ENCODE measurements at regions not wholly inside any gene's neighbourhood (a gene's known extent, or its start where the extent isn't known, plus 50 kb on each side); places are given as distances from the start of the nearest gene placed in this dataset.

DNA sequence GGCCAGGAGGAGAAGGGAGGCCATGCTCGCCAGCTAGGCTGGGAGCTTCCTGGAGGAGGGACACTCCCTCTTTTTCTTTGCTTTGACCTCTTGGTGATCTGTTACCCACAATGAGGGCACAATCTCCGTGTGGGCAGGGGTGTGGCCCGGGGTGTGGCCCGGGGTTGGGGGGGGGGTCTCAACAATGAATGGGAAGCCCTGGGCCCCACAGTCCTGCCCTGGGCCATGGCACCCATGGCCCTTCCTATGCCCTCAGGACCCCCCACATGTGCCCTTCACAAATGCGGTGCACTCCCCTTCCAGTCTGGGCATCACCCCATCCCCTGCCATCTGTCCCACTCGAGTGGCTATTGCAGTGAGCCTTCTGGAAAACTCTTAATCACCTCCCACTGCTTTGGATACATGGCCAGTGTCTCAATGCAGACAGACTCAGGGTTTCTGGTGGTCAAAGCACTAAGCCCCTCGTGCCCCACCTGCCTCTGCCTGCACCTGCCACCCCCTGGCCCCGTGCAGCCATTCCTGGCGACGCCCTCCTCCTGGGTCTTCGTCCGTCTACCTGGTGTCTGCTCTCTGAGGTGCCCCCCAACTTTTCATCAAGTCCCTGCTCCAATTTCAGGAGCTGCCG is 611.3 kb downstream of the TBC1D22A start:
- DNase-seq: peak; percentile 4

DNA sequence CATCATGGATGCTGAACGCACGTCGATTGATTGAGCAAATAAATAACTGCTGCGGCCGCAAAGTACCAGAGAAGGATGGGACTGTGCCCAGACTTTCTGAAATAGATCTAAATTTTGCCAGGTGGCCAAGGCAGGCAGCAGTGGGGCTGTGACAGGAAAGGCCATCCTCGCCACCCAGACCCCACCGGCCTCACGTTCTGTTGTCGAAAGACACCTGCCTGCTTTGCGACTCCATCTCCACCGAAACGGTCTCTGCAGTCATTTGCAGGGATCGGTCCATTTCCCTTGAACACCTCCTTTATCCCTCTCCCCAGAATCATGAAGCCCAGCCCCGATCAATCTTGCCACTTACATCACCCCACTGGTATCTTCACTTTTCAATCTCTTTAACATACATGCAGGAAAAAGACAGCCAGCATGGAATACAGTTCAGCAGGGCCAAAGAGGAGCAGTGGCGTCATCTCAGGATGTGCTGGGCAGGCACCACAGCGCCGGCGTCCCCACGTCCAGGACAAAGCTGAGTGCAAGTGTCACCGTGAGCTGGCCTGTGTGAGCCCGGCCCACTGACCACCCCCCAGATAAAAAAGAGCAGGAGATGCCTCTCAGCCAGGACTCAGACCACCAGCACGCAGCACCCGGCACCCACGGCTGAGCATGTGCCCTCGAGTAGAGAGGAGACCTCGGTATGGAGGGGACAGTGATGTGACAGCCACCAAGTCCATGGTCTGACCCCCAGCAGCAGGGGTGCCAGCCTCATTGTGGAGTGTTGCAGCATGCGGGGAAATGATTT is 610.3 kb downstream of the TBC1D22A start:
- peak; percentile 9 for DNase-seq

DNA sequence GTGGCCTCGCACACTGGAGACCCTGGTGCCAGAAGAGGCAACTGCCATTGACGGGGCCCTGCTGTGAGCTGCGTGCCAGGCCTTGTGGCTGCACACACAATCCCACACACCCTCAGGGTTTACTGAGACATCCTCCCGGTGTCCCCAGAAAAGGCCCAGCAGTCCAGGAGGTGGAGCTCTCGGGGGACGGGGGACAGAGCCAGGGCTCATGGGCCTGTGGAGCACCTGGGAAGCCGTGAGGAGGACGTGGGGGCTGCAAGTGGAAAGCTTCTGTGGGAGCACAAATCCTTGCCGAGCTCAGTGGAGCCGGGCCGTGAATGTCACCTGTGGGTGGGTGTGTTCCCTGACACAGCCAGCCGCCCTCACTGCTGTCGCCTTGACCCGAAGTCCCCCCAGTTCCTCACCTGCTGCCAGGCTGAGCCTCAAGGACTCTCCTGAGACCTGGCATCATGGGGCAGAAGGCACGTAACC is 609.7 kb downstream of the TBC1D22A start:
- no peak for DNase-seq

DNA sequence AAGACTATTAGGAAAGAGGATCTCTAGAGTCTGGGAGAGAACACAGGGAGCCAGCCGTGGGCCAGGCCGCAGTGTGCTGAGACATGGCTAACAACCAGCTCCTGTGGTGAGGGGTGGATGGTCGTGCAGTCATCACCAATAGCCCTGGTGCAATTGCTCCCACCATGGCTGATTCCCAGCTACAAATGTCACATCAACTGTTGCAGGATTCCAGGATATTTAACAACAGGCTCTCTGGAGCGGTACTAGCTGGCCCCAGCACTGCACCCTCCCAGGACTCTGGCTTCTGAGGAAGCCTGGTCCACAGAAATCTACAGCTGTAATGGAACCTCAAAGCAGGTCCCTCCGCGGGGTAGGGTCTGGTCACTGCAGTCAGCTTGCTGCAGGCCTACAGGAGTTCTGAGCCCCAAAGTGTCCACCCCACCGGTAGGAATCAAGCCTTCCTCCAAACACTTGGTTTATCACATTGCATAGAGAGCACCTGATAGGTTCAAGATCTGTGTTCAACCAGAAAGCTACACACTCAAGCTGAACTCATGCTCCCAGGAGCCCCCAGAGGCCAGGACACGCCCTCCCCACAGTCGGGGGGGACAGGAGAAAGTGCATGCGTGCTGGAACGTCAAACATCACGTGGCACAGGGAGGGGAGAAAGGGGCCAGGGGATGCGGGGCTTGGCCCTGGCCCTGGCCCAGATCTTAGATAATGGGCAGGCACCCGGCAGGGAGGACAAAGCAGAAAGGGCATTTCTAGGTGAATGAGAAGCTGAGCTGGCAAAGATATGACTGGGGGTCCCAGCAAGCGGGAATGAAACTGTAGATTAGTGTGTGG is 609.0 kb downstream of the TBC1D22A start:
- DNase-seq: peak; percentile 9

DNA sequence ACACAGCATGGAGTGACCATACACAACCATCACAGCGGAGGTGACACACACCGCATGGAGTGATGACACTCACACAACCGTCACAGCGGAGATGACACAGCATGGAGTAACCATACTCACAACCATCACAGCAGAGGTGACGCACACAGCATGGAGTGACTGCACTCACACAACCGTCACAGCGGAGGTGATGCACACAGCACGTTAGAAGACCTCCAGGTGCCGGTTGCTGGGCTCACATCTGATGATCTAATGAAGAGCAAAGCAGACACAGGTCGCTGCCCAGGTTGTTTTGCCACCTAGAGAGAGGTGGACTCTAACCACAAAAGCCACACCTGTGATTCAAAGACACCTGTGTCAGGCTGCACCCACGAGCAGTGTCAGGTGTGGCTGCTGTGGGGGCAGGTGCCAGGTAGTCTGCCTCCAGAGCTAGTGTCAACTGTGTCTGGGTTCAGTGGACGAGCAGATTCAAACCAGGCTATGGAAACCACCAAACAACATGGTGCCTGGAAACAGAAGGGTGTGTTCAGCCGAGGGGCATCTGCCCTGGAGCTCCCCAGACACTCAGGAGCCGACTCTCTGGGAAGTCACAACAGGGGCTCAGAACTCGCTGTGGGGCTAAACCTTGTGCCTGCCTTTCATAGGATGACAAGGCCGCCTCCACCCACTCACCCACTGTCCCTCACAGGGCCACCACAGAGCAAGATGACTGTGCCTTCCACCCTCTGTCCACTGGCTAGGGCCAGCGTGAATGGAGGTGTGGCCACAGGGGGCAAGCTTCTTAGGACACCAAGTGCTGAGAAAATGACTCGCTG is 608.2 kb downstream of the TBC1D22A start:
- DNase-seq: peak; percentile 11

DNA sequence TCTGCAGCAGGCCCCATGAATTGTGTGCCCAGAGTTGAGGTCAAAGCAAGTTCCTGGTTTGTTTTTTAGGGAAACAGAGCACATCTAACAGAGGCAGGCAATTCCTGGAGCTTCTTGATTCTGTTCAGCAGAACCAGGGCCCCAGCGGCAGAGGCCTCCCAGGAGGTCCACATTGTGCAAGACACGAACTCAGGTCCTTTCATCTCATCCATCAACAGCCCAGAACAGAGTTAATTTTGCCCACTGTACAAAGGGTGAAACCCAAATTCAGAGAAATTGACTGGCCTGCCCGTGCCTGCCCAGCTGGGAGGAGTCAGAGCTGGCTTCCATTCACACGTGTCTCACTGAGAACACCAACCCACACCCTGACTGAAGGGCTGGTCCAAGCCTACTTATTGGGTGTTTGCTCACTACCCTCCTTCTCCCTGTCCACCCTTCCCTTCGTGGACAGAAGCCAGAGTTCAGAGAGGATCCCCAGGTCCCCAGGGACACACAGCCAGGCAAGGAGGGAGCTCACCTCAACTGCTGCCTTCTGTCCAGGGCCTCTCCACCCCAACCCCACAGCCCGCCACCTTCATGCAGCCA is 607.1 kb downstream of the TBC1D22A start:
- DNase-seq: no peak

DNA sequence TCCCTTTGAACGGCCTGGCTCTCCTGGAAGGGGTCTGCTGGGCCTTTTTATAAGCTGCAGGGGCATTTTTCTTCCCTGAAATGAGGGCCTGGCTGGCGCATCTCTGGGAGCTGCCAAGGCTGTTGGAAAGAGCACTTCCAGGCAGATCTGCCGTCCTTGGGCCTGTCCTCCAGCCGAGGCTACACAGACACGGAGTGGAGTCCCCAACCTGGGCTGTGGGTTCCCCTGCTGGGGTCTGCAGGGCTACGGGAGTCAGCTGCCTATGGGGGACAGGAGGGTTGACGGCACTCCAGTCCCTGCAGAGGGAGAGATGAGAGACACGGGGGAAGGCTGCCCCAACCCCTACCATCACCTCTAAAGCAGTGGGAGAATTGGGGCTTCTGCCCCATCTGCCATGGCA is 606.6 kb downstream of the TBC1D22A start:
- DNase-seq: no peak

DNA sequence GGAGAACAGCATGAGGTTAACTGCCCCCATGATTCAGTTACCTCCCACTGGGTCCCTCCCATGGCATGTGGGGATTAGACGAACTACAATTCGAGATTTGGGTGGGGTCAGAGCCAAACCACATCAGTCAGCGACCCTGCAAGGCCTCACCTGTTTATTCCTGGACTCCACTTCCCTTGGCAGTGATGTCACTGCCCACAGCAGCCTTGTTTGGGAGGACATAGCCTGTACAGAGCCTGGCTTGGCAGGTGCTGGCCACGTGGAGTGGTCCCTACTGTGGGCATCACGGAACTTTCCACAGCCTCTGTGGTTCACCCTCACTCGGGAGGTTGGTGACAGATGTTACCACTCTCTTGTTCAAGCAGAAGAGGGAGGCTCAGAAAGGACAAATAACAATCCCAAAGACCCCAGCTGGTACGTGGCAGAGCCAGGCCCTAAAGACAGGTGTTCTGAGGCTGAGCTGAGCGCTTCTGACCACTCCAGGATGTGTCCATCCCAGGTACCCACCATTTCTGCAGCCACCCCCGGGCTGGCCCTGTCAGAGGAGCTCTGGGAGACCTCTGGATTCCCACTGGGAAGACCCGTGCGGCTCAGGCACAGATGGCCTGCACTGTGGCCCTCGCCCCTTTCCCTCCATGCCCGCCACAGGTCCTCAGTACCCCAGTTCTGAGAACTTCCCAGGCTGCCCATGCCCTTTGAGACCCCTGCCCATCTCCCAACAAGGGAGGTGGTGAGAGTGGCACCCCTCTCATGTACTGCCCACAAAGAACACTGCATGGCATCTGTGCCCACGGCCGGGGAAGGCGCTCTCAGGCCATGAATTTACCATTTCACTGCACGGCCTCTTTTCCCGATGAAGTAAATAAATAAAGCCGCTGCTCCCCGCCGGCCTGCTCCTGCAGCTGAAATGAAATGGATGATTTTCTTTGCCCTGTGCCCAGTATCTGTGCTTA is 605.8 kb downstream of the TBC1D22A start:
- peak; percentile 10 for DNase-seq

DNA sequence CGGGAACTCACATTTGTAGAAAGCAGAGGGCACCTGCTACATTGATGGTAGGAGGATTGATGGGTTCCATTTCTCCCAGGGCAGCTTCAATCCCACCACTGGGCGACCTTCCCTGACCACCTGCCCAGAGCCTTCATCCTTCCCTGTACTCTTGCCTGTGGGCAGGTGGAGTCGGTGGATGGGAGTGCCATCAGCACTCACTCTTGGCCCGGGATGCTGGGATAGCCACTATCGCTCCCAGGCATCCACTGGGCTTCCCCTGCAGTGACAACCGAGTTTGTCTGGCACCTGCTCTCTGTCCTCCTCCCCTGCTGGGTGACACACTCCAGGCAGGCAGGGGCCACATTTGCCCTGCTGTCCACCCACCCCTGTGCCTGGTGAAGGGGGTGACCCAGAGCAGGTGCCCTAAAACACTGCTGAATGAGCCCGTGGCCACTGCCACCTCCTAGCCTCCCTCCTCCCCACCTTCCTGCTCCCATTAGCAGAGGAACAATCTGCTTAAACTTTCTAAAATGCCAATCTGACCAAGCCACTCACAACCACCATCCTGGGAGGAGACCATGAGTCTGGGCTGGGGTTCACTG is 604.7 kb downstream of the TBC1D22A start:
- no peak for DNase-seq

DNA sequence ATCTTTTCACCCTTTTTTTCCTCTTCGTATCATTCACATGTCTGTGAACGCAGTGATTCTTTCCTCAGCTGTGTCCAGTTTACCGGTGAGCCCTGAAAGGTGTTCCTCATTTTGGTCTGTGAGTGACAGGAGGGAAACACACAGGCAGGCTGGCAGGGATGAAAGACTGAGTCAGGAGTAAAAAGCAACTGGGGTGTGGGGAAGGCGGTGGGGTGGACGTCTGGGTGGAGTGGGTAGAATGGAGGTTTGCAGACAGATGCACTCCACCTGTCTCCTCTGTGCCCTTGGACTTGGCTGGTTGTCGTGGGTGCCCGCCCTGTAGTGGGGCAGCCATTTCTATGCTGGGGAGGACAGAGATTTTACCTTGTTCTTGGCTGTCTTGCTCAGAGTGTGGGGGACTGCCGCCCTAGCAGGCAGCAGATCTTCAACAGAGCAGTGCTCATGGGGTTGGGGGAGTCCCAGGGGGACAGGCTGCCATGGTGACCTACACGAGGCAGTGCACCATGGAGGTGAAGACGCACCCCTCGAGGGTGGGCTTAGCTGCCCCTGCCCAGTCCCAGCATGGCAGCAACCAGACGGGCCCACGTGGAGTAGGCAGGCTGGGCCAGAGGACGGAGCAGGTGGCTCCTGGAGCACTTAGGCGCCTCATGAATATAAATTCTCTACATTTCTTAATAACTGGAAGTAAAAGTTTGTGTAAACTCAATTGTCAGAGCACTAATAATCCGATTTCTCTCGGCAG is 603.7 kb downstream of the TBC1D22A start:
- DNase-seq: no peak

DNA sequence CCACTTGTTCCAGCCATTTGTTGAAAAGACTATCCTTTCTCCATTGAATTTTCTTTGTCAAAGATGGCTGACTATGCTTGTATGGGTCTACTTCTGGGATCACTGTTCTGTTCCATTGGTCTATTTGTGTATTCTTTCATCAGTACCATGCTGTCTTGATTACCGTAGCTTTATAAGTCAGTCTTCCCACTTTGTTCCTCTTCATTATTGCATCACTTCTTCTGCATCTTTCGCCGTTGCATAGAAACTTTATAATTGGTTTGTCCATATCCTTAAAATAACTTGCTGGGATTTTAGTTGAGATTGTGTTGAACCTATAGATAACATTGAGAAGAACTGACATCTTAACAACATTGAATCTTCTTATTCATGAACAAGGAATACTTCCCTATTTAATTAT is 598.8 kb downstream of the TBC1D22A start:
- DNase-seq: no peak

DNA sequence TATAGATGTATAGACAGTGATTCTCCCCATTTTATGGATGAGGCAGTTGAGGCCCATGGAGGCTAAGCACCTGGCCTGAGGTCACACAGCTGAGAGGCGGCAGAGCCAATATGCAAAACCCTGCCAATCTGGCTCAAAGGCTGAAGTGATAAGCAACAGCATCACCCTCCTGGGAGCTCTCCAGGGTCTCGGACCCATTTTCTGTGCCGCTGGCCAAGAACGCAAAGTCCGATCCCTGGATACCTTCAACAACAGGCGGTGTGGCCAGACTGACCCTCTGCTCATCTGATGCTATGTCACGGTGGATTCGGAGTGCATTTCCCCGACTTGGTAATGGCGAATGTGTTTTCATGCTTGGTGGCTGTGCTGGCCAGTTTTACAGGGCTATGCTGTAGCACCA is 595.0 kb downstream of the TBC1D22A start:
- DNase-seq: no peak

DNA sequence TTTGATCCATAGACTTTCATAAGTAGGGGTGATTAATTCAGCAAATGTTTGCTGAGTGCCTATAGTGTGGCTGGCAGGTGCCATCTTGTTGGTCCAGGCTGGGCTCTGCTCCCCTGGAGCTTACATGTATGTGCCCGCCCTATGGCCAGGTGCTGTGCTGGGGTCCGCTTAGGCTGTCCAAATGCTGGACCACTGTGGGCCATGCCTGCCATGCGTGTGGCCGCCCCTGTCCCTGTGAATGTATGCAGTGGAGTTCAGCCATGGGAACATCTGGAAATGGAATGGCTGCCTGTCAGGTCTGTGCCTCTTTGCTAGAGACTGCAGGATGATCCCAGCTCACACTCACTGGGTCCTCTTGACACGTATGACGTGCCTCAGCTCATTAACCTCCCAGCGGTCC is 594.6 kb downstream of the TBC1D22A start:
- DNase-seq: no peak

DNA sequence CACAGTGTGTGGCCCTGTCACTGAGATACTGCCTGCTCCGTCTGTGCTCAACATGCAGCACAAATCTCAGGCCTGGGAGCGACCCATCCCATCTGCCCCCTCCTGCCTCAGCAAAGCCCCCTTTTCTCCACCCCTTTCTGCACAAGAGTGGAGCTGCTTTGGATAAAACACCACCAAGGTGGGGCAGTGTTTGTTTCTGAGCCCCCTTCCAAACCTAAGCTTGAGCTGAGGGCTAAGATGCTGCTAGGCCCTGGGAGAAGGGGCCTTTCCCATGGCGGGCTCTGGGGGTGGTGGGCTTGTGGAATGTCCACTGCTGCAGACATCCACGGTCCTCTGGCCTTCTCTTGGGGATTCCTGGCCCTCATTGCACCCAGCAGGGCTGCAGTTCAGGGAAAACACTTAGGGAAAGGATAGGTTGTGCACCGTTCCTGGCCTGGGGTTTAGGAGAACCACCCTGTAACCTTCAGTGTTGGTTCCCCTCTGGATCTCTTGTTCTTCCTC is 594.1 kb downstream of the TBC1D22A start:
- DNase-seq: no peak

DNA sequence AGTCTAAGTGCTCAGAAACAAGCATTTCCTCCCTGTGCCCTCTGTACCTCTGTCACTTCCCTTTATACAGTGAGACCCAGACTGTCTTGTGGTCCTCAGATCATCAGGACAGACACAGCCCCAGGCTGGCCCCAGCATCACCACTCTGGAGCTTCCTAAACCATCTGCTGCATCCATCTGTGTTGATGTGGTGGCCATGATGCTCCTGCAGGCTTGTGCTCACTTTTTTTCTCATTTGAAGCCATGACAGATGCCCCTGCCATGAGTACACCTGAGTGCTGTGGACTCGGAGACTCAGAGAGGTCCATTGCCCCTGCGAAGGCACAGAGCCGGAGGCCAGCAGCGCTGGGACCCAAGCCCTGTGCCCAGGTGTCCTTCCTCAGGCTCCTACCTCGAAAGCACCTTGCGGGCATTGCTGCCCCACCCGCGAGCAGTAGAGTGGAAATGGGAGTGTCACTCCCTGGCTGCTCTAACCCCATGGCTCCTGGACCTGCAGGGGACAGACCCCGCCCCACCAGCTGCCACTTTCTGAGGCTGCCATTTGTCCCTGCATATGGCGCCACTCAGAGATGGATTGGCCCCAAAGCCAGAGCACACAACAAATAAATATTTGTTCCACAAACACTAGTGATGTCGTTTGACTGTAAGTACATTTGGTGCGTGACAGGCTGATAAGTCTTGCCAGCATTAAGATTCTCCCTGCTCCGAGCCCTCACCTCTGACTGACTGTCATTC is 593.5 kb downstream of the TBC1D22A start:
- DNase-seq: no peak

DNA sequence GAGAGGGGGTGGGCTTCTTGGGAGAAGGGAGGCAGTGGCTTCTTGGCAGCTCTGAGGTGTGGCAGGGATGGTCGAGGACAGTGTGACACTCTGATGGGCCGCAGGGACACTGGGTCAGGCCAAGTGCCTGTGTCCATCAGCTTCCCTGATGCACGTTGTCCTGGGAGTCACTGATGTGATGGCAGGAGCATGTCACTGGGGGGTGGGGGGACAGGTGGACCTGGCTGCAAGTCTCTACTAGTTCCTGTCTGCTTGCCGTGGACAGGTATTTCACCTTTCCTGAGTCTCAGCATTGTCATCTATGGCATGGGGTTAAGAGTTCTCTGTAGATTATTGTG is 592.9 kb downstream of the TBC1D22A start:
- no peak for DNase-seq

DNA sequence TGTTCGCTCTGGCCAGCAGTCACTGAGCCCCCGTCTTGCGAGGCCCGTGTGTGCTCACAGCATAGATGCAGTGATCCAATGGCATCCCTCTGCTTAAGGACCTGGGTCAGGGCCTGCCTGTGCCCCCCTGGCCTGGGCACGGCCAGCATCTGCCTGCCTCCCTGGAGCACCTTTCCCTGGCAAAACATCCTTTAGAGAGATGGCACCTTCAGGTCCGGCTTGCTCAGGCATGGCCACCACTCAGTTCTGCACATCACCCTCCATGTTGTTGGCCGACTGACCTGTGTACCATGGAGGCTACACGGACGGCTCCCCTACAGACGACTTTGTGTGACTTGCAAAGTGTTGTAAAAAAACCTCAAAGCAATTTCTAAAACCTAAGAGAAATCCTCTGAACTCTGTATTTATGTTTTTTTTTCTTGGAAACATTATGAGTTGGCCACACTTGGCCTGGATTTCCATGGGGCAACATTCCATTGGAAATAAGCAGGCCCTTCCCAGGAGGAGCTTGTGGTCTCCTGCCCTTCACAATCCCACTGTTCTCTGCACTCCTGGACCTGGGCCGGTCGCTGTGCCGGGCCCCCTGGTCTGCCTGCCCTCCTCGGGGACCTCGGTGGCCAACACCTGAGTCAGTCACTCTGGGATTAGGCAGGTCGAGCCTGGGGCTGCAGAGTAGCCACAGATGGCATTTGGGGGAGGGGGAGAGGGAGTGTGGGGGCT is 592.4 kb downstream of the TBC1D22A start:
- no peak for DNase-seq

DNA sequence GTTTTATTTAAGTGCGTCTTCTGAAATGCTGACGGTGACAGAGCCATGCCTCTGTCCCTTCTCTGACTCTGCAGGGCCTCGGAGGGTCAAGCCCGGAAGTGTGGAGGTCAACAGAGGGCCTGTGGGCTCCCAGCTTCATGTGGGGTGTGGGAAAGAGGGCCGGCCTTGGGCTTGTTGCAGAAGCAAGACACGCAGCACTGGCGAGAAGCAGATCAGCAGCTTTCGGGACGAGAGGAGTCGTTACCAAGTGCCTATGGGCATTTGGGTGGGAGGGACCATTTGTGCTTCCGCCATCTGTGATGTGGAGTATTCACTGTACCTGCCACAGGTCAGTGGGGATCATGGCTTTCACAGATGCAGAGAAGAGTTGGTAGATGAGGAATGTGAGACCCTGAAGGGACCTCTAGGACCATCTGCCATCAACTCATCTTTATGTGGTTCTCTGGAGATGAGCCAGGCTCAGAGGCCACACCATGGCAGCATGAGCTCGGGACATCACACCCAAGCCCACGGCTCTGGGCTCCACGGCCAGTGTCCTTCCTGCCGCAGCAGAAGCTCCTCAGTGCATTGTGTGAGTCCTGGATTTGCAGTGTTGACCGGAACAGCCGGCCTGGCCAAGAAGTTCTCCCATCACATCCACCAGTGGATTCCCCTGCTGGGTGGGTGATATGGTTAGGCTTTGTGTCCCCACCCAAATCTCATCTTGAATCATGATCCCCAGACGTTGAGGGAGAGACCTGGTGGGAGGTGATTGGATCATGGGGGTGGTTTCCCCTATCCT is 590.7 kb downstream of the TBC1D22A start:
- DNase-seq: no peak
